GM19468 (cell line): ENCODE measurements at regions not wholly inside any gene's neighbourhood (a gene's known extent, or its start where the extent isn't known, plus 50 kb on each side); places are given as distances from the start of the nearest gene placed in this dataset.
"Not testable (repeated sequence)": the region's sequence is repeated elsewhere in the genome, so short reads cannot be mapped to it uniquely, and the experiment has no call there.

ENCODE experiments used
- ATAC-seq: cut with Tn5 transposase; IDR thresholded peaks from one replicate; pipeline ENCODE4 v1.9.1; 2021; ENCODE audit warnings: mild to moderate bottlenecking, moderate library complexity, moderate number of reproducible peaks; ENCODE audit not compliant: unreplicated experiment; ENCODE audit errors: extremely low read depth

- no peak for ATAC-seq
Observed at GRCh38 chr15:26049900-26050657, 187.0 kb upstream of the ATP10A start.

- ATAC-seq: no peak
Observed at GRCh38 chr15:26048669-26049068, 185.5 kb upstream of the ATP10A start.

- no peak for ATAC-seq
Observed at GRCh38 chr15:26045516-26045915, 182.4 kb upstream of the ATP10A start.

- no peak for ATAC-seq
Observed at GRCh38 chr15:26043018-26043417, 179.9 kb upstream of the ATP10A start.

GRCh38 chr15:26038693-26039092 lies 175.6 kb upstream of the ATP10A start:
- ATAC-seq: no peak

GRCh38 chr15:26037369-26037768 lies 174.2 kb upstream of the ATP10A start:
- ATAC-seq: no peak

GRCh38 chr15:26033493-26033892 lies 170.4 kb upstream of the ATP10A start:
- ATAC-seq: no peak

GRCh38 chr15:26032162-26032846 lies 169.2 kb upstream of the ATP10A start:
- ATAC-seq: no peak

GRCh38 chr15:26029586-26029985 lies 166.5 kb upstream of the ATP10A start:
- ATAC-seq: not testable (repeated sequence)

- no peak for ATAC-seq
Observed at GRCh38 chr15:26029146-26029545, 166.0 kb upstream of the ATP10A start.

- ATAC-seq: no peak
Observed at GRCh38 chr15:26028086-26028740, 165.1 kb upstream of the ATP10A start.

GRCh38 chr15:26026671-26027070 lies 163.5 kb upstream of the ATP10A start:
- ATAC-seq: not testable (repeated sequence)

GRCh38 chr15:26024241-26024640 lies 161.1 kb upstream of the ATP10A start:
- ATAC-seq: no peak

- ATAC-seq: no peak
Observed at GRCh38 chr15:26023691-26024090, 160.6 kb upstream of the ATP10A start.

GRCh38 chr15:26023231-26023630 lies 160.1 kb upstream of the ATP10A start:
- ATAC-seq: no peak

GRCh38 chr15:26020871-26021270 lies 157.7 kb upstream of the ATP10A start:
- no peak for ATAC-seq

GRCh38 chr15:26017665-26018064 lies 154.5 kb upstream of the ATP10A start:
- ATAC-seq: no peak

- ATAC-seq: no peak
Observed at GRCh38 chr15:26015516-26016075, 152.5 kb upstream of the ATP10A start.

- no peak for ATAC-seq
Observed at GRCh38 chr15:26013981-26014380, 150.9 kb upstream of the ATP10A start.

- no peak for ATAC-seq
Observed at GRCh38 chr15:26011916-26012315, 148.8 kb upstream of the ATP10A start.

- no peak for ATAC-seq
Observed at GRCh38 chr15:26007151-26007550, 144.0 kb upstream of the ATP10A start.
